Astrocyte (in vitro differentiated cells and primary cell): ENCODE measurements at regions not wholly inside any gene's neighbourhood (a gene's known extent, or its start where the extent isn't known, plus 50 kb on each side); places are given as distances from the start of the nearest gene placed in this dataset.
"Not testable (repeated sequence)": the region's sequence is repeated elsewhere in the genome, so short reads cannot be mapped to it uniquely, and the experiment has no call there.

ENCODE experiments used
- DNase-seq: peaks from one replicate; pipeline ENCODE4 v3.0.0-alpha.2; 2010; ENCODE audit warnings: low read depth
- FAIRE-seq: peaks from 2 replicates; lab custom pipeline; 2011; peaks lifted over from hg19 to GRCh38; lab: Jason Lieb, UNC
- H2AFZ ChIP-seq: 2 replicates; pipeline ENCODE4 v1.6.0; 2012; ENCODE audit warnings: low read depth, low read length, inconsistent platforms
- H3K27ac ChIP-seq: 2 replicates; pipeline ENCODE4 v1.5.1; 2011; ENCODE audit warnings: low read depth, low read length, inconsistent platforms
- H3K27me3 ChIP-seq: 2 replicates; pipeline ENCODE4 v1.6.0; 2011; ENCODE audit warnings: low read length, inconsistent platforms; ENCODE audit not compliant: insufficient read depth
- H3K36me3 ChIP-seq: 2 replicates; pipeline ENCODE4 v1.5.1; 2011; ENCODE audit warnings: low read length, inconsistent platforms; ENCODE audit not compliant: insufficient read depth
- H3K4me1 ChIP-seq: 2 replicates; pipeline ENCODE4 v1.5.1; 2011; ENCODE audit warnings: low read length, inconsistent platforms; ENCODE audit not compliant: insufficient read depth
- H3K4me2 ChIP-seq: 2 replicates; pipeline ENCODE4 v1.6.0; 2012; ENCODE audit warnings: low read length, inconsistent platforms
- H3K4me3 ChIP-seq: 2 replicates; pipeline ENCODE4 v1.5.1; 2011; ENCODE audit warnings: low read depth, mild to moderate bottlenecking, low read length, inconsistent platforms; ENCODE audit not compliant: insufficient read depth
- H3K79me2 ChIP-seq: 2 replicates; pipeline ENCODE4 v1.6.0; 2012; ENCODE audit warnings: mild to moderate bottlenecking, low read length, inconsistent platforms; ENCODE audit not compliant: insufficient read depth
- H3K9ac ChIP-seq: 2 replicates; pipeline ENCODE4 v1.6.0; 2012; ENCODE audit warnings: mild to moderate bottlenecking, low read length, inconsistent platforms
- H3K9me3 ChIP-seq: 2 replicates; pipeline ENCODE4 v1.5.1; 2012; ENCODE audit warnings: low read depth, mild to moderate bottlenecking, low read length, inconsistent platforms; ENCODE audit not compliant: insufficient read depth
- H4K20me1 ChIP-seq: 2 replicates; pipeline ENCODE4 v1.6.0; 2012; ENCODE audit warnings: low read length, inconsistent platforms; ENCODE audit not compliant: insufficient read depth
- H3K27ac Mint-ChIP-seq: one replicate; pipeline ENCODE4 v1.8.0; 2021; ENCODE audit warnings: mild to moderate bottlenecking, mixed read lengths; ENCODE audit not compliant: unreplicated experiment
- H3K27me3 Mint-ChIP-seq: one replicate; pipeline ENCODE4 v1.8.0; 2021; ENCODE audit warnings: low read depth, mixed read lengths; ENCODE audit not compliant: unreplicated experiment
- H3K36me3 Mint-ChIP-seq: one replicate; pipeline ENCODE4 v1.8.0; 2021; ENCODE audit warnings: low read depth, mixed read lengths; ENCODE audit not compliant: unreplicated experiment
- H3K4me1 Mint-ChIP-seq: one replicate; pipeline ENCODE4 v1.8.0; 2021; ENCODE audit warnings: low read depth, mixed read lengths; ENCODE audit not compliant: unreplicated experiment
- H3K4me3 Mint-ChIP-seq: one replicate; pipeline ENCODE4 v1.8.0; 2021; ENCODE audit warnings: mild to moderate bottlenecking, moderate library complexity, mixed read lengths; ENCODE audit not compliant: unreplicated experiment
- H3K9me3 Mint-ChIP-seq: one replicate; pipeline ENCODE4 v1.8.0; 2021; ENCODE audit warnings: mild to moderate bottlenecking, mixed read lengths; ENCODE audit not compliant: unreplicated experiment
- EZH2 ChIP-seq: IDR thresholded peaks from 2 replicates; pipeline ENCODE4 v1.6.1; 2012; ENCODE audit warnings: mild to moderate bottlenecking, low read length, inconsistent platforms; ENCODE audit not compliant: insufficient read depth
- TF ChIP-seq, protein P1 (sequence below): IDR thresholded peaks from 2 replicates; pipeline ENCODE4 v1.5.1; 2011; ENCODE audit warnings: low read depth, mild to moderate bottlenecking, inconsistent platforms, low read length, moderate library complexity; ENCODE audit not compliant: insufficient read depth

DNA sequence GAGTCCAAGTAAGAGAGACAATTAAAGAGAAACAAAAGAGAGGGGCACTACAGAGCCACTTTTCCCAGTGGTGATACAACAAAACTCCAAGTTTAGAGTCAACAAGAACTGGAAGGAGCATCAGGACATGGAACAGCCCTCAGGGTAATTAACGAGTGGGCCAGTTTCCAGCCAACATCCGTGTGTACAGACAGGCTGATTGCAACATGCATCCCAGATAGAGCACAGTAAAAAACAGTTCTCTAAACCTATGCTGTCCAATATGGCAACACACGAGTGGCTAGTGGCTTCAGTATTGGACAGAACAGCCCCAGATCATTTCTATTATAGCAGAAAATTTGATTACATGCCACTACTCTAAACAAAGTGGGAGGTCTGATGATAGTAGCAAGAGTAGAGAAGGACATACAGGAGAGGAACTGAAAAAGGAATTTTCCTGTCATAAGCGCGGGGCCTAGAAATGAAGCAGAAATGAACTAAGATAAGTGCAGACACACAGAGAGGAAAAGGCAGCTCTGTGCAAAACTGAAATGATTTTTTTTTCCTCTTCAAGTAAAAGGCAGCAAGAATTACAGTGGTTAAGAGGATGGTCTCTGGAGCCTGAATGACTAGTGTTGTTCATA is 175.6 kb upstream of the CCNG1 start:
- TF ChIP-seq EZH2: no peak
- TF ChIP-seq, protein P1, sequence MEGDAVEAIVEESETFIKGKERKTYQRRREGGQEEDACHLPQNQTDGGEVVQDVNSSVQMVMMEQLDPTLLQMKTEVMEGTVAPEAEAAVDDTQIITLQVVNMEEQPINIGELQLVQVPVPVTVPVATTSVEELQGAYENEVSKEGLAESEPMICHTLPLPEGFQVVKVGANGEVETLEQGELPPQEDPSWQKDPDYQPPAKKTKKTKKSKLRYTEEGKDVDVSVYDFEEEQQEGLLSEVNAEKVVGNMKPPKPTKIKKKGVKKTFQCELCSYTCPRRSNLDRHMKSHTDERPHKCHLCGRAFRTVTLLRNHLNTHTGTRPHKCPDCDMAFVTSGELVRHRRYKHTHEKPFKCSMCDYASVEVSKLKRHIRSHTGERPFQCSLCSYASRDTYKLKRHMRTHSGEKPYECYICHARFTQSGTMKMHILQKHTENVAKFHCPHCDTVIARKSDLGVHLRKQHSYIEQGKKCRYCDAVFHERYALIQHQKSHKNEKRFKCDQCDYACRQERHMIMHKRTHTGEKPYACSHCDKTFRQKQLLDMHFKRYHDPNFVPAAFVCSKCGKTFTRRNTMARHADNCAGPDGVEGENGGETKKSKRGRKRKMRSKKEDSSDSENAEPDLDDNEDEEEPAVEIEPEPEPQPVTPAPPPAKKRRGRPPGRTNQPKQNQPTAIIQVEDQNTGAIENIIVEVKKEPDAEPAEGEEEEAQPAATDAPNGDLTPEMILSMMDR: no peak
- DNase-seq: no peak
- H4K20me1 ChIP-seq: no peaks in the 10 kb centered on the region
- H3K36me3 ChIP-seq: no peaks in the 10 kb centered on the region
- no peaks in the 10 kb centered on the region for H3K9me3 Mint-ChIP-seq
- no peak for FAIRE-seq
- H3K4me3 ChIP-seq: no peak overlapping the region
- no peaks in the 10 kb centered on the region for H3K27me3 Mint-ChIP-seq
- no peak overlapping the region for H3K27ac ChIP-seq
- H3K27ac Mint-ChIP-seq: no peak overlapping the region
- no peak overlapping the region for H3K4me3 Mint-ChIP-seq
- H3K79me2 ChIP-seq: no peaks in the 10 kb centered on the region
- H3K4me2 ChIP-seq: no peak overlapping the region
- no peaks in the 10 kb centered on the region for H3K4me1 Mint-ChIP-seq
- H3K9ac ChIP-seq: no peak overlapping the region
- H3K9me3 ChIP-seq: no peaks in the 10 kb centered on the region
- H3K36me3 Mint-ChIP-seq: no peaks in the 10 kb centered on the region
- H2AFZ ChIP-seq: no peak overlapping the region
- no peaks in the 10 kb centered on the region for H3K4me1 ChIP-seq
- H3K27me3 ChIP-seq: no peaks in the 10 kb centered on the region

DNA sequence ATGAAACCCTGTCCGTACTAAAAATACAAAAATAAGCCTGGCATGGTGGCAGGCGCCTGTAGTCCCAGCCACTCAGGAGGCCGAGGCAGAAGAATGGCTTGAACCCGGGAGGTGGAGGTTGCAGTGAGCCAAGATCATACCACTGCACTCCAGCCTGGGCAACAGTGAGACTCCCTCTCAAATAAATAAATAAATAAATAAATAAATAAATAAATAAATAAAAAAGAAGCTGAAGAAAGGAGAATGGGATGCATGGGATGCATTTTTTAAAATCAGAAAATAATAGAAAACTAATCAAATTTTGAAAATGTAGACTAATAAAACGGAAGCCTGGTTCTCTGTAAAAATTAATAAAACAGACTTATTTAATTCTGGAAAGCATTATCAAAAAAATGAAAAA is 171.1 kb upstream of the CCNG1 start:
- not testable (repeated sequence) for H3K27ac ChIP-seq, H3K79me2 ChIP-seq, DNase-seq, H2AFZ ChIP-seq, H3K4me3 ChIP-seq, H3K4me2 ChIP-seq, H3K9me3 Mint-ChIP-seq, H3K4me3 Mint-ChIP-seq, H3K4me1 ChIP-seq, FAIRE-seq, H3K27me3 Mint-ChIP-seq, H3K9ac ChIP-seq, H3K36me3 ChIP-seq, H3K36me3 Mint-ChIP-seq, H4K20me1 ChIP-seq, H3K27ac Mint-ChIP-seq, H3K4me1 Mint-ChIP-seq, H3K27me3 ChIP-seq, H3K9me3 ChIP-seq

DNA sequence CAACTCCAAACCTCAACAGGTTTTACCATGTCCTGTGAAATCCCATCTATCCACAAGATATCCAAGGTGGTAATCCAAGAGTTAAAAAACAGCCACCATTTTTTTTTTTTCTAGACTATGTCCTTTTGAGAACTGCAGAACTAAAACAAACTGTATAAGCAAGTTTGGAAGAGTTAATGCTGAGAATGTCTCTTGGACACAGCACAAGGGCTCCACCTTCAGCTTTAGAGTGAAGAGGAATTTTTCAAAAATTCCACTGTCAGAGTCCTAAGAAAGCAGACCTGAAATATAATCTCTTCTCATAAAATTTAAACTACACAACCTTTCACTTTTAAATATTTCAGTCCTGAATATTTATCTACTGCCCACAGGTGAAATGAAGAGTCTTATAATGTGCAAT is 167.8 kb upstream of the CCNG1 start:
- Histone ChIP-seq H3K4me2 (peak overlapping the region; percentile 17), H3K4me3 (no peak overlapping the region), H3K79me2 (no peaks in the 10 kb centered on the region), H3K27me3 (no peaks in the 10 kb centered on the region), H3K9me3 (peaks cover 3% of the 10 kb centered on the region), H3K36me3 (no peaks in the 10 kb centered on the region), H4K20me1 (no peaks in the 10 kb centered on the region), H2AFZ (peak overlapping the region; percentile 41), H3K9ac (no peak overlapping the region), H3K4me1 (no peaks in the 10 kb centered on the region), H3K27ac (no peak overlapping the region)
- DNase-seq: peak; percentile 22
- Mint-ChIP-seq H3K4me1 (peaks cover 4% of the 10 kb centered on the region), H3K27me3 (no peaks in the 10 kb centered on the region), H3K36me3 (no peaks in the 10 kb centered on the region), H3K9me3 (peaks cover 2% of the 10 kb centered on the region), H3K27ac (no peak overlapping the region), H3K4me3 (no peak overlapping the region)
- no peak for FAIRE-seq
- TF ChIP-seq, protein P1: peak; percentile 22
- TF ChIP-seq EZH2: no peak
